ENCODE measurements at regions not wholly inside any gene's neighbourhood (a gene's known extent, or its start where the extent isn't known, plus 50 kb on each side); places are given as distances from the start of the nearest gene placed in this dataset.
"Not testable (repeated sequence)": the region's sequence is repeated elsewhere in the genome, so short reads cannot be mapped to it uniquely, and the experiment has no call there.

DNA sequence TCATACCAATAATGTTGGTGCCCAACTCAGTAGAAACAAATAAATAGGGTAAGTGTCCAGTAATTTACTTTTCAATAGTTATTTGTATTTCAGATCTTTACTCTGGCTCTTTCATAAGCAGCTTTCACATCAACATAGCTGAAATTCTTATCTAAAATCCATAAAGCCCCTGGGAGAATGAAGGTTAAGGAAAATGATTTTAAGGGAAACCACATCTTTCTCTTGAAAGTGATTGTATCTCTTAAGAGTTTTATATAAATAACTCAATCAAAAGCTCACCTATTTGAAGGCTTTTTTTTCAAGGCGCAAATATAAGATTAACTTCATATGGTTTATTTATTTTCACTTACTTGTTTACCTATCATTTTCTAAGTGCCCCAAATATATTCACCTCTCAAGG is 324.4 kb downstream of the HGF start:
- Mint-ChIP-seq H3K4me1 (ENCODE audit: low read depth, unreplicated experiment) (no peaks in the 10 kb centered on the region), H3K27ac (ENCODE audit: unreplicated experiment) (no peak overlapping the region), H3K36me3 (ENCODE audit: insufficient read depth, unreplicated experiment) (no peaks in the 10 kb centered on the region), H3K9me3 (ENCODE audit: low read depth, unreplicated experiment) (no peaks in the 10 kb centered on the region), H3K27me3 (ENCODE audit: unreplicated experiment) (no peaks in the 10 kb centered on the region), H3K4me3 (ENCODE audit: low read depth, unreplicated experiment) (no peak overlapping the region)
- no peak for DNase-seq
- BruUV-seq (replicated peaks): no TSS peak
- CTCF ChIA-PET: no interaction called here
- TF ChIP-seq, protein P1, sequence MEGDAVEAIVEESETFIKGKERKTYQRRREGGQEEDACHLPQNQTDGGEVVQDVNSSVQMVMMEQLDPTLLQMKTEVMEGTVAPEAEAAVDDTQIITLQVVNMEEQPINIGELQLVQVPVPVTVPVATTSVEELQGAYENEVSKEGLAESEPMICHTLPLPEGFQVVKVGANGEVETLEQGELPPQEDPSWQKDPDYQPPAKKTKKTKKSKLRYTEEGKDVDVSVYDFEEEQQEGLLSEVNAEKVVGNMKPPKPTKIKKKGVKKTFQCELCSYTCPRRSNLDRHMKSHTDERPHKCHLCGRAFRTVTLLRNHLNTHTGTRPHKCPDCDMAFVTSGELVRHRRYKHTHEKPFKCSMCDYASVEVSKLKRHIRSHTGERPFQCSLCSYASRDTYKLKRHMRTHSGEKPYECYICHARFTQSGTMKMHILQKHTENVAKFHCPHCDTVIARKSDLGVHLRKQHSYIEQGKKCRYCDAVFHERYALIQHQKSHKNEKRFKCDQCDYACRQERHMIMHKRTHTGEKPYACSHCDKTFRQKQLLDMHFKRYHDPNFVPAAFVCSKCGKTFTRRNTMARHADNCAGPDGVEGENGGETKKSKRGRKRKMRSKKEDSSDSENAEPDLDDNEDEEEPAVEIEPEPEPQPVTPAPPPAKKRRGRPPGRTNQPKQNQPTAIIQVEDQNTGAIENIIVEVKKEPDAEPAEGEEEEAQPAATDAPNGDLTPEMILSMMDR (IDR thresholded peaks at IDR 0.05; ENCODE audit: unreplicated experiment): no peak
- intact Hi-C loops (cut with micrococcal nuclease; ENCODE audit: unreplicated experiment): loop anchor here (10.0 kb wide), 1 partner anchor 291 kb away; no protein-coding TSS in a partner anchor

DNA sequence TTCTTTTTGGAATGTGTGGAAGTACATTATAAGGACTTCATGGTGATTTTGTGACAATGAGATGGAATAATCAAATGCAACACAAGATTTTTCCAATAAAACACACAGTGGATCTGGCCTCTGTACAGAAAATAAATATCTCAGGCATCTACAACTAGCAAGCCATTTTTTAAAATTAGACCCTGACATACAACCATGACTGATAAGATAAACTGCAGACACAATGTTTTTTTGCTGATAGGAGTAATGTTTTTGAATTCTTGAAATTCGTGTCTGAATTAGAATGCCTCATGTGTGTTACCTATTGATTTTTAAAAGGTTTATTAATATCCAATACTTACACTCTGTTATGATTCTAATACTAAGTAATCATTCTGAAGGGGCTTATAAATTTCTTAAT is 328.1 kb downstream of the HGF start:
- H3K9me3 Mint-ChIP-seq (ENCODE audit: low read depth, unreplicated experiment): peaks cover 2% of the 10 kb centered on the region
- intact Hi-C loops (cut with micrococcal nuclease; ENCODE audit: unreplicated experiment): loop anchor here (10.0 kb wide), 1 partner anchor 287 kb away; no protein-coding TSS in a partner anchor
- H3K36me3 Mint-ChIP-seq (ENCODE audit: insufficient read depth, unreplicated experiment): no peaks in the 10 kb centered on the region
- DNase-seq: no peak
- H3K4me3 Mint-ChIP-seq (ENCODE audit: low read depth, unreplicated experiment): no peak overlapping the region
- TF ChIP-seq, protein P1 (IDR thresholded peaks at IDR 0.05; ENCODE audit: unreplicated experiment): no peak
- no TSS peak for BruUV-seq (replicated peaks)
- H3K4me1 Mint-ChIP-seq (ENCODE audit: low read depth, unreplicated experiment): no peaks in the 10 kb centered on the region
- CTCF ChIA-PET: no interaction called here
- no peak overlapping the region for H3K27ac Mint-ChIP-seq (ENCODE audit: unreplicated experiment)
- H3K27me3 Mint-ChIP-seq (ENCODE audit: unreplicated experiment): no peaks in the 10 kb centered on the region

DNA sequence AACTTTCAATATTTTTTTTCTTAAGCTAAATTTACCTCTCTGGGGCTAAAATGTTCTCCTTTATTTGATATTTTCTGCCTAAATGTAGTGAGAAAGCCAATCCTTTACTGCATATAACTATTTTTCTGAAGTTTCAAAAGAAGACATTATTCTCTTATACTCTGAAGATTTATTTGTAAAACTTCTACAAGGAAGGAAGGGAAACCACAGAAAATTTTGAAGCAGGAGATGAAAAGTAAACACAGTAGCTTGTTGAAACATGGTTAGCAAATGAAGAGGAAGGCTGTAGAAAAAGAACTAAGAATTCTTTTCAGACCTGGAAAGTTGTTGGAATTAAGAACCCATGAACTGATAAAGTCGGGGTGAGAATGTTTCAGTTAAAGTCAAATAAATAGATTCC is 330.3 kb downstream of the HGF start:
- intact Hi-C loops (cut with micrococcal nuclease; ENCODE audit: unreplicated experiment): no loop called here
- H3K4me1 Mint-ChIP-seq (ENCODE audit: low read depth, unreplicated experiment): no peaks in the 10 kb centered on the region
- H3K27me3 Mint-ChIP-seq (ENCODE audit: unreplicated experiment): no peaks in the 10 kb centered on the region
- H3K27ac Mint-ChIP-seq (ENCODE audit: unreplicated experiment): no peak overlapping the region
- BruUV-seq (replicated peaks): no TSS peak
- no peak for DNase-seq
- no peak overlapping the region for H3K4me3 Mint-ChIP-seq (ENCODE audit: low read depth, unreplicated experiment)
- peaks cover 2% of the 10 kb centered on the region for H3K9me3 Mint-ChIP-seq (ENCODE audit: low read depth, unreplicated experiment)
- no peaks in the 10 kb centered on the region for H3K36me3 Mint-ChIP-seq (ENCODE audit: insufficient read depth, unreplicated experiment)
- TF ChIP-seq, protein P1 (IDR thresholded peaks at IDR 0.05; ENCODE audit: unreplicated experiment): no peak
- CTCF ChIA-PET: interaction anchor here (0.7 kb wide), 1 partner anchor 530 kb away, joined by 3 read pairs; no protein-coding TSS in a partner anchor

DNA sequence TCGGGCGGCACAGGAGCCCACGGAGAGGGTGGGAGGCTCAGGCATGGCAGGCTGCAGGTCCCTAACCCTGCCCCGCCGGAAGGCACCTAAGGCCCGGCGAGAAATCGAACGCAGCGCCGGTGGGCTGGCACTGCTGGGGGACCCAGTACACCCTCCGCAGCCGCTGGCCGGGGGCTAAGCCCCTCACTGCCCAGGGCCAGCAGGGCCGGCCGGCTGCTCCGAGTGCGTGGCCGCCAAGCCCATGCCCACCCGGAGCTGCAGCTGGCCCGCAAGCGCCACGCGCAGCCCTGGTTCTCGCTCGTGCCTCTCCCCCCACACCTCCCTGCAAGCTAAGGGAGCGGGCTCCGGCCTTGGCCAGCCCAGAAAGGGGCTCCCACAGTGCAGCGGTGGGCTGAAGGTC is 332.7 kb downstream of the HGF start:
- intact Hi-C loops (cut with micrococcal nuclease; ENCODE audit: unreplicated experiment); H3K36me3 Mint-ChIP-seq (ENCODE audit: insufficient read depth, unreplicated experiment); DNase-seq; H3K27ac Mint-ChIP-seq (ENCODE audit: unreplicated experiment); H3K4me1 Mint-ChIP-seq (ENCODE audit: low read depth, unreplicated experiment); H3K27me3 Mint-ChIP-seq (ENCODE audit: unreplicated experiment); H3K4me3 Mint-ChIP-seq (ENCODE audit: low read depth, unreplicated experiment); H3K9me3 Mint-ChIP-seq (ENCODE audit: low read depth, unreplicated experiment); CTCF ChIA-PET; BruUV-seq (replicated peaks): not testable (repeated sequence)

DNA sequence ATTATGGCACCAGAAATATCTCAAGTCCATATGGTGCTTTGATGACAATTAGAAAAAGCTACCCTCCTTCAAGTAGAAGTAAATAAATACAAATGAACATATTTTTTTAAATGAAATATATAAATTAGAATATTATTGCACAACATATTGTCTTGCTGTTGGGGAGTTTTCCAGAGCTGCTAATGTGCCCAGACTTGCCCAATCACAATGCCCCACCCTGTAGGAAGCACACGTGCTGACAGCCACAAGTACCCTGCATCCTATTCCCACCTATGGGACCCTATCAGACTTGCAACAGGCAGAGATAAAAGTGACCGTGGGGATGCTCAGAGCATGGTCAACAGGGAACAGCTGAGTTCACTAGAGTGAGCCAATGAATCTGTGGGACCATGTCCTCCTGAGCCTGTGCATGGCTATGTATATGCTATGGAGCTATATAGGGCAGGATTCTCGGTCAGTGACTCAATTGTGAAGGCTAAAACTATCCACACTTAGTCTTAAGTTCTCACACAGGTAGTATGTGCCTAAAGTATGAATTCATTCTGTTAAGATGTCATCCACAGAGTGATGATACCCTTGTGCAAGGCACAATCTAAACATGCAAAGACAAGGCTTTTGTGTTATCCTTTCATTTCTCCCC is 336.0 kb downstream of the HGF start:
- TF ChIP-seq, protein P1 (IDR thresholded peaks at IDR 0.05; ENCODE audit: unreplicated experiment): no peak
- CTCF ChIA-PET: no interaction called here
- no peak overlapping the region for H3K27ac Mint-ChIP-seq (ENCODE audit: unreplicated experiment)
- no peaks in the 10 kb centered on the region for H3K4me1 Mint-ChIP-seq (ENCODE audit: low read depth, unreplicated experiment)
- no peaks in the 10 kb centered on the region for H3K36me3 Mint-ChIP-seq (ENCODE audit: insufficient read depth, unreplicated experiment)
- peaks cover 2% of the 10 kb centered on the region for H3K9me3 Mint-ChIP-seq (ENCODE audit: low read depth, unreplicated experiment)
- no peaks in the 10 kb centered on the region for H3K27me3 Mint-ChIP-seq (ENCODE audit: unreplicated experiment)
- DNase-seq: no peak
- intact Hi-C loops (cut with micrococcal nuclease; ENCODE audit: unreplicated experiment): no loop called here
- no peak overlapping the region for H3K4me3 Mint-ChIP-seq (ENCODE audit: low read depth, unreplicated experiment)
- BruUV-seq (replicated peaks): no TSS peak

Data from Calu3 (cell line).